ENCODE measurements at regions not wholly inside any gene's neighbourhood (a gene's known extent, or its start where the extent isn't known, plus 50 kb on each side); places are given as distances from the start of the nearest gene placed in this dataset.
A peak's percentile ranks its signal among the peaks of the same experiment; 100 is the strongest.

DNA sequence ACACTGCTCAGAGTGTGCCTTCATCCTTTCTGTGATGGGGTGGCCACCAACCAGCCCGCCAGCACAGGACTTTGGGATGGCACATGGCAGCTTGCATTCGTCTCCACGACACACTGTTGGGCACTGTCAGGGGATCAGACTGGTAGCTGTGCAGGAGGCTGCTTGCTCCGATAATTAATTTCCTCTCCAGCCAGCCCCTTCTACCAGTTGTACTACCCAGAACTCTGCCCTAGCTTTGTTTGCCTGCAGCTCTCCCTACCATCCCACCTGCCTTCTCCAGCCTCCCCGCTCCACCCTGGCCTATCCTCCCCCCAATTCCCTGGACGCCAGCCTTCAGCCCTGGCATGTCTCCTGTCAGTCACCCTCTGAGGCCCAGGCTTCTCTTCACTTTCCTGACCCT, 228.3 kb downstream of the TSHZ3 start:
- no peak for DNase-seq (ENCODE audit: low read depth)

GRCh38 chr19:31119951-31120690, 229.1 kb downstream of the TSHZ3 start:
- DNase-seq (ENCODE audit: low read depth) = peak; percentile 72

DNA sequence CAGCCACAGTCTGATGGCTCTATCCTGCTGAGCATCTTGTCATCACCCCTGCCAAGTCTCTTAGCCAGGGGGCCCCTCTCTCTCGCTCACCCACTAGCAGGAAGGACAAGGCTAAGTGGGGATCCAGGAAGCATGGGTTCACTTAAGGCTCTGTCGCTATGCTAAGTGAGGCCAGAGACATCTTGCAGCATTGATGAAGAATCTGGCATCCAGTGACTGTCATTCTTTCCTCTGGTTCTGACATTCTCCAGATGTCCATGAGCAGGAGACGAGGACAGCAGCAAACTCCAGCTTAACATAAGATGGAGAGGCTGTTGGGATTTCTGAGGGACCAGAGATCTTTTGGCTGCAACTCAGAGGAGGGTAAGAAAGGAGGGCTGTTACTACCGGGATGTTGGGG, 230.2 kb downstream of the TSHZ3 start:
- no peak for DNase-seq (ENCODE audit: low read depth)

DNA sequence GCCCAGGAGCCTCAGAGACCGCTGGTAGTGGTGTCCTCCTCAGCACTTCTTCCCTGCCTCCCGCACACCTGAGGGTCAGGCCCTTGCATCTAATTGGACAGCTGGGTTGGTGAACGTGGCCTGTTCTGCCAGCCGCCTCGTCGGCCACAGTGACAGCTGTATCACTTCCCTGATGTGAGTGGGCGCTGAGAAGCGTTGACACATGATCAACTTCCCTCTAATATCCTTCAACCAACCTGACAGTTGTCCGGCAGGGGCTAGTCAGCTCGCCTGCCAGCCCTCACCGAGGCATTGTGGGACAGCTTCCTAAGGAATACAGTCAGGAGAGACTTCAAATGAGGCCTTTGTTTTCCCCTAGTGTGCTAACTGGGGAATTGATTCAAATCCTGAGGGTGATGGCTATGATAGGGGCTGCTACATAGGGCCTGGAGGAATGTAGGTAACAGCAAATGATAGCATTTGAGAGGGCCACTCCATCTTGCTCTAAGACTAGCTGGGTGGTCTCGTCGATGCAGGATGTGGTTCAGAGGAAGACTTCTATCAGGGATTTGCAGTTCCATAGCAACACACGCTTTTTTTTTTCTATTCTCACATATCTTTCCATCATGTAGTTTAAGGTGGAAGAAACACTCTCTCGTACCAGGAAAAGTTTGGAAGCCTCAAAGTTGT, 230.8 kb downstream of the TSHZ3 start:
- peak; percentile 92 for DNase-seq (ENCODE audit: low read depth)

DNA sequence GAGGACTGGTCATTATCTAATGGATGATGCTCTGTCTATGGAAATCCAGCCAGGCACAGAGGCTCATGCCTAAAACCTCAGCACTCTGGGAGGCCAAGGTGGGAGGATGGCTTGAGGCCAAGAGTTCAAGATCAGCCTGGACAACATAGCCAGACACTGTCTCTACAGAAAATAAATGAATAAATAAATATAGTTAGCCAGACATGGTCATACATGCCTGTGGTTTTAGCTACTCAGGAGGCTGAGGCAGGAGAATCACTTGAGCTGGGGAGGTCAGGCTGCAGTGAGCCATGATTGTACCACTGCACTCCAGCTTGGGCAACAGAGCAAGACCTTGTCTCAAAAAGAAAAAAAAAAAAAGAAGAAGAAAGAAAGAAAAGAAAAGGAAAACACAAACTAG, 234.7 kb downstream of the TSHZ3 start:
- no peak for DNase-seq (ENCODE audit: low read depth)

- DNase-seq (ENCODE audit: low read depth) = peak; percentile 73
These were observed 235.9 kb downstream of the TSHZ3 start for GRCh38 chr19:31113293-31113692.

- no peak for DNase-seq (ENCODE audit: low read depth)
These were observed 237.1 kb downstream of the TSHZ3 start for GRCh38 chr19:31112158-31112557.

DNA sequence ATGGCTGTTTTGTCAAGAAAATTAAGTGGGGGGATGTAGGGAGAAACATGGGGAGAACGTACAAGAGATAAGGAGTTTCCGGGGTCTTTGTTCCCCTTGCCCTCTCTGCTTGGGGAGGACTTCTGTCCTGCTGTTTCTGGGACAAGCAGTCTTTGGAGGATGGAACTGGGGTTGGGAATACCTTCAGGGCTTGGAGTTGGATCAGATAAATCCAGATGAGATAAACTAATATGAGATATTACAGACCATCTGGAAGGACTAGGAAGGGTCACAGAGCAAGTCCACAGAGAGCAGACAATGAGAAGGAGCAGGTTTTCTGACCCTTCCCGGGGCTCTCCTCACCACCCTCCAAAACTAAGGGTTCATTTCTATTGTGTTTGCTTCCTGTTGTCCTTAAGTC, 237.5 kb downstream of the TSHZ3 start:
- DNase-seq (ENCODE audit: low read depth) = no peak

DNA sequence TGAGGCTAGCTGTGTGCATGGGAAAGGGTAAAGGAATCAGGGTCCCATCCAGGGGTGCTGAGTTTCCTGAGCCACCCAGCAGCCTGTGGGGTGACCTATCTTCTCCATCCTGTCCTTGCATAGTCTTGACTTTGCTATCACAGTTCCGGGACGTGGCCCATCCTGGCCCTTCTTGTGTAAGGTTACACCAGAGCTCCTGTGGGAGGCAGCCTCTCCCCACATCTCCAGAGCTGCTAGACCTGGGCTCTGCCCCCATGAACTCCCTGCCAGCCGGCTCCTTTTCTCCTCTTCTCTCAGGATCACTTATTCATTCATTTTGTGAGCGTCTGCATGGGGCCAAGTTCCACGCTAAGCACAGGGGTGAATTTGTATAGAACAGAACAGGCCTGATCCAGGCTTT, 238.9 kb downstream of the TSHZ3 start:
- DNase-seq (ENCODE audit: low read depth) = peak; percentile 68

DNA sequence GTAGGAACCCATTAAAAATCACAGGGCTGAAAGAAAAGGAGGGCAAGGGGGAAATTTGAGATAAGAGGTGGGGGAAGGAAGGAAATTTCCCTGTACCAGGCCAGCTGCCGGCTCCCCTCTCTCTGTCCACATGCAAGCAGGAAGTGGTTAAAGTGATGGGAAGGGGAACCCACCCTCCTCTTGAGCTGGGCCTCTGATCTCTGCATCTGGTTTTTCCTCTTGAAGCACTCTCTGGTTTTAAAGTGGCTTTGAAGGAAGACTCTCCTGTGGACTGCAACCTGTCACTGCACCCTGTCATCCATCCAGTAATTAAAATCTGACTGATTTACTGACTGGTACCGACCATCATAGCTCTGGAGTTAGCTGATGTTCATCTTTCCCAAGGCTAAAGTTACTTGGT, 239.6 kb downstream of the TSHZ3 start:
- no peak for DNase-seq (ENCODE audit: low read depth)

- peak; percentile 66 for DNase-seq (ENCODE audit: low read depth)
These were observed 242.1 kb downstream of the TSHZ3 start for GRCh38 chr19:31107096-31107495.

DNA sequence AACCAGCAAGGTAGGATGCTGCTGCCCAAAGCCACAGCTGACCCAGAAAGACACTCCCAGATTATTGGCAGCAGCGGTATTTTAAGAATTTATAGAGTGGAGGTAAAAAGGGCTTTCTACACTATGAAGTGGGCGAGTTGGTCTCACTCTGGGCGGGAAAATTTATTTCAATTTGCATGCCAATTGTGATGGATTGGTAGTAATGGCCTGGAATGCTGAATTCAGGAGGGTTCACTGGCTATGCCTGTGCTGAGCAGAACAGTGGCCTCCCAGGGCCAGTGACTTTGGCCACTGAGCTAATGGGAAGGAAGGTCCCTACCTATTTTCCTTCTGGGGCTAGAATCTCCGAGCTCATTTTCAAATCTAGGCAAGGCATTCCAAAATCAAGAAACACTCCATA, 243.5 kb downstream of the TSHZ3 start:
- DNase-seq (ENCODE audit: low read depth) = no peak

DNA sequence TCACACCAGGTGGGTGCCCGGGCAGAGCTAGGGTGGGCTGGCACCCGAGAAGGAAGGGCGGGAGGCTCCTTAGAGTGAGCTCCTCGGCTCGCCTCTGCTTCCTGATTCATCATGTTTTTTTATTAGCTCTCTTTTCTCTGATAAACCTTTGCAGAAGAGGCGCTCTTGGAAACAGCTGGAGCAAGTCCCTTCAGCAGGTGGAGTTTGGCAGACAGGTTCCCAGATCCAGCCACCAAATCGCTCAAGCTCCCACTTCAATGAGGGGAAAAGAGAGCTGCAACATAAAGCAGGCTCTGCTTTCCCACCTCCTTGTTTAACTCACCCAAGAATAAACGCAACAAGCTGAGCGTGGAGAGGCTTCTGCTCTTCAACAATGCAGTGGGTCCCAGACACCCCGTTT, 244.8 kb downstream of the TSHZ3 start:
- no peak for DNase-seq (ENCODE audit: low read depth)

GRCh38 chr19:31103228-31103627, 246.0 kb downstream of the TSHZ3 start:
- DNase-seq (ENCODE audit: low read depth) = no peak

GRCh38 chr19:31102674-31103073, 246.6 kb downstream of the TSHZ3 start:
- DNase-seq (ENCODE audit: low read depth) = no peak

- no peak for DNase-seq (ENCODE audit: low read depth)
These were observed 248.3 kb downstream of the TSHZ3 start for GRCh38 chr19:31100981-31101380.

GRCh38 chr19:31100206-31100590, 249.0 kb downstream of the TSHZ3 start:
- DNase-seq (ENCODE audit: low read depth) = no peak

DNA sequence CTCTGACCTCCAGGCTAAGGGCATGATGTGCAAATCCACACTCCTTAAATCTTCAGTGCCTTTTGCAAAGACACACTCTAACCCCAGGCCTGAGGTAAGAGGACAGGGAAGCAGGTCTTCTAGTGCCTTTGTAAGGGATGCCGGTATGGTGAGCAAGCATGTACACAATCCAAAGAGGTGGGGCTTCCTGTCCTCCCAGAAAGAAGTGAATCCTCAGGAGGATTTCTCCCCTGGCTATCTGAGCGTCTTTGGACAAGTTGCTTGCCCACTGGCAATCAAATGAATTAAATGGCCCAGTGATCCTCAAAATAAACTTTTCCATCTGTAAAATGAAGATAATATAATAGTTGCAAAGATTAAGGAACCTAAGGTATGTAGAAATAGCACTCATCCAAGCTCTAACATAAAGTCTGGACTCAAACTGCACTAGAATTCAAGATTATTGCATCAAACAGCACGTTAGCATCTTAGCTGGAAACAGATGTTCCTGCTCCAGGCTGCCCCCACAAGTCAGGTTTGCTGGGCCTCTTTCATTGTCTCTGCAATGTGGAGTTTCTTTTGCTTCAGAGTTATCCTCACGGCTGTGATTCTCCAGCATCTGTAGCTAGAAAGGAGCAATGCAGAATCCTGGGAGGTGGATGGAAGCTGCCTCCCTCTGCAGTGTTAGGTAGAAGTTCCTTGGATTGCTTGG, 249.6 kb downstream of the TSHZ3 start:
- DNase-seq (ENCODE audit: low read depth) = no peak

- no peak for DNase-seq (ENCODE audit: low read depth)
These were observed 250.4 kb downstream of the TSHZ3 start for GRCh38 chr19:31098836-31099235.

- DNase-seq (ENCODE audit: low read depth) = no peak
These were observed 252.2 kb downstream of the TSHZ3 start for GRCh38 chr19:31096935-31097545.

DNA sequence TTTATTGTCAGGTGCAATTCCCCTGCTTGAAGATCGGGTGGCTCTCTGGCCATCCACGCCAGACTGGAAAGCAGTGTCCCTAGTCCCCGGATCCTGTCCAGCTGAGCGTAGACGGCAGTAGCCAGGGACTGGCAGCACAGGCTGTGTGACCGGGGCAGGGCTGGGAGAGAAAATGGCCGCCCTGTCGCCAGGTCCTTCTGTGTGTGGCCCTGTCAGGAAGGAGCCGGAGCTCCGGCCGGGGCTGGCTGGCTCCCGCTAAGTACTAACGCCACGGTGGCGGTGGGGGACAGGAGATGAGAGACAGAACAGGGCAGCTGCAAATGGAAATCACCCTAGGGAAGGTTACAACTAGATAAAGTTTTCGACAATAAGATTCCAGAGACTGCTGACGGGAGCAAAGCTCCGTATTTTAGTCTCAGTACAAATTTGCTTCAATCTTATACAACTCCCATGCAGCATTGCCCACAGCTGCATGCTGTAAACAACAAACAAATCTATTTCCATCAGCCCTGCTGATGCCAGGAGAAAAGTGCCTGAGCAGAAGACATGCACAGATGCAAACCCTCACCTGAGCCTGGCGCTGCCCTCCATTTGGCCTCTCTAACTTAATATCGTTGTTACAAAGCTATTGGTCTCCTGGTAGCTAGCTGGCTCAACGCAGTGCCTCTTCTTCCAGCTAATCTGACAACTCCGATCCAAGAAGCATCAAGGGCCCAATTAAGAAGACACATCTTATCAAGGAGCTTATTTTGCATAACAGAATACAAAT, 253.0 kb downstream of the TSHZ3 start:
- peak; percentile 23 for DNase-seq (ENCODE audit: low read depth)

All from myocyte (in vitro differentiated cells).